ENCODE measurements at regions not wholly inside any gene's neighbourhood (a gene's known extent, or its start where the extent isn't known, plus 50 kb on each side); places are given as distances from the start of the nearest gene placed in this dataset.

DNA sequence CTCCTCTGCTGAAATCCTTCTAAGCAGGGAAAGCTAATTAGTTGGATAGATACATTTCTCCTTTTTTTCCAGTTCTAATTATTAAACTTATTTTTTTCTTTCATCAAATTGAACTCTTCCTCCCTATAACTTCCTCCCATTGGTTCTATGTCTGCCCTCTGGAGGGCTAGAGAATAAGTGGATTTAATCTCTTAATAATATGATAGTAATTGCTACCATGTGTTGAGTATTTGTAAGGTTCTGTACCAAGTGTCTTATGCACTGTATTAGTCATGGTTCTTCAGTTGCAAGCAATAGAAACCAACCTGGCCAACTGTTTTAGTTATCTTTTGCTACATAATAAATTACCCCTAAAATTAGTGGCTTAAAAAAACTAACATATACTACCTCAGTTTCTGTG, 190.5 kb upstream of the PLXNC1 start:
- ChIA-PET CTCF (interaction anchor here (1.8 kb wide), 1 partner anchor 20 kb away, joined by 5 read pairs; no protein-coding TSS in a partner anchor), POLR2A (no interaction called here)
- H3K36me3 ChIP-seq (ENCODE audit: control insufficient read depth in 4 of 4, insufficient read depth in 4 of 4, low read length in 3 of 4), result no peaks in the 10 kb centered on the region
- peaks cover 2 to 14% (median 7%) of the 10 kb centered on the region in 5 experiments for H3K9me3 ChIP-seq (ENCODE audit: control extremely low read depth in 1 of 5, control insufficient read depth in 4 of 5, insufficient read depth in 2 of 5, low read depth in 1 of 5, low read length in 4 of 5)
- no peaks in the 10 kb centered on the region for H3K4me1 ChIP-seq (ENCODE audit: control extremely low read depth in 1 of 4, control insufficient read depth in 4 of 4, insufficient read depth in 4 of 4, low read length in 3 of 4)
- no peaks in the 10 kb centered on the region for H3K27me3 ChIP-seq (replicated peaks in 2 of 5; ENCODE audit: control insufficient read depth in 4 of 5, insufficient read depth in 5 of 5, low read length in 4 of 5)
- no peak overlapping the region for H3K4me3 ChIP-seq (ENCODE audit: control insufficient read depth in 1 of 7, extremely low read depth in 1 of 7, insufficient read depth in 4 of 7, low read depth in 2 of 7, low read length in 6 of 7)
- DNase-seq, result no peak
- H3K27ac ChIP-seq (ENCODE audit: insufficient read depth in 1 of 2, low read depth in 1 of 2, low read length in 2 of 2, poor library complexity in 1 of 2, severe bottlenecking in 2 of 2), result no peak overlapping the region

DNA sequence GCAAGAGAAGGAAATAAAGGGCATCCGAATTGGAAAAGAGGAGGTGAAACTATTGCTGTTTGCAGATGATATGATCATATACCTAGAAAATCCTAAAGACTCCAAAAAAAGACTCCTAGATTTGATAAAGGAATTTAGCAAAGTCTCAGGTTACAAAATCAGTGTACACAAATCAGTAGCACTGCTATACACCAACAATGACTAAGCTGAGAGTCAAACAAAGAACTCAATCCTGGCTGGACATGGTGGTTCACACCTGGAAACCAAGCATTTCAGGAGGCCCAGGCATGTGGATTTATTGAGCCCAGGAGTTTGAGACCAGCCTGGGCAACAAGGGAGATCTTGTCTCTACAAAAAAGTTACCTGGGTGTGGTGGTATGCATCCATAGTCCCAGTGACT, 188.7 kb upstream of the PLXNC1 start:
- POLR2A ChIA-PET, result no interaction called here
- no peak for DNase-seq
- no CpG with 5 or more reads among the region's 1 CpG for WGBS (ENCODE audit: insufficient coverage)
- Histone ChIP-seq H3K27me3 (replicated peaks in 2 of 5; ENCODE audit: control insufficient read depth in 4 of 5, insufficient read depth in 5 of 5, low read length in 4 of 5) (no peaks in the 10 kb centered on the region), H3K9me3 (ENCODE audit: control extremely low read depth in 1 of 5, control insufficient read depth in 4 of 5, insufficient read depth in 2 of 5, low read depth in 1 of 5, low read length in 4 of 5) (peaks cover 2 to 15% (median 7%) of the 10 kb centered on the region in 5 experiments), H3K36me3 (ENCODE audit: control insufficient read depth in 4 of 4, insufficient read depth in 4 of 4, low read length in 3 of 4) (no peaks in the 10 kb centered on the region), H3K4me1 (ENCODE audit: control extremely low read depth in 1 of 4, control insufficient read depth in 4 of 4, insufficient read depth in 4 of 4, low read length in 3 of 4) (no peaks in the 10 kb centered on the region), H3K4me3 (ENCODE audit: control insufficient read depth in 1 of 7, extremely low read depth in 1 of 7, insufficient read depth in 4 of 7, low read depth in 2 of 7, low read length in 6 of 7) (no peak overlapping the region), H3K27ac (ENCODE audit: insufficient read depth in 1 of 2, low read depth in 1 of 2, low read length in 2 of 2, poor library complexity in 1 of 2, severe bottlenecking in 2 of 2) (no peak overlapping the region)
- CTCF ChIA-PET, result no interaction called here

DNA sequence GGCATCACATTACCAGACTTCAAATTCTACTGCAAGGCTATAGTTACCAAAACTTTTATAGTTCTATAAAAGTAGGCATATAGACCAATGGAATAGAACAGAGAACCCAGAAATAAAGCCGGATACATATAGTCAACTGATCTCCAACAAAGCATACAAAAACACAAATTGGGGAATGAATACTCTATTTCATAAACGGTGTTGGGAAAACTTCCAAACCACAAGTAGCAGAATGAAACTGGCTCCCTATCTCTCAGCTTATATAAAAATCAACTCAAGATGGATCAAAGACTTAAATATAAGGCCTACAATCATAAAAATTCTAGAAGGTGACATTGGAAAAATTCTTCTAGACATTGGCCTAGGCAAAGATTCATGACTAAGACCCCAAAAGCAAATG, 187.9 kb upstream of the PLXNC1 start:
- 40% methylated on average over 1 of the region's 2 CpGs for WGBS (ENCODE audit: insufficient coverage)

DNA sequence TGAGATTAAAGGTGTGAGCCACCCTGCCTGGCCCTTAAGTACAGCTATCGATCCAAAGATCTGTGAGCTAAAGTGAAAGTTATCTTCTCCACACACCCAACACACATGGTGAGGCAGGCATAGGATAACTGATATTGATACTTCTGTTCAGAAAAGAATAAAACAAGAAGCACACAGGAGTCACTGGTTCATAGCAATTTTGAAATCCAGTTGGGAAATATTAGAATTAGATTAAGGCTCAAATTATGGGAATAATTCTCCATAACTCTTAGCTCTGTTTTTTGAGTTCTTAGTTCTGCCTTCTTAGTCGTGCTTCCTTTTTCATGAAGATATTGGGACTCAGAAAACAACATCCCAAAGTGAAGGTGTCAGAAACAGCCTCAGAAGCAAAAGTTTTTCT, 186.0 kb upstream of the PLXNC1 start:
- POLR2A ChIA-PET, result no interaction called here
- CTCF ChIA-PET, result interaction anchor here (1.4 to 1.8 kb wide), 2 partner anchors 14 to 16 kb away, joined by 4 to 5 read pairs; no protein-coding TSS in a partner anchor
- Histone ChIP-seq H3K36me3 (ENCODE audit: control insufficient read depth in 4 of 4, insufficient read depth in 4 of 4, low read length in 3 of 4) (no peaks in the 10 kb centered on the region), H3K27me3 (replicated peaks in 2 of 5; ENCODE audit: control insufficient read depth in 4 of 5, insufficient read depth in 5 of 5, low read length in 4 of 5) (no peaks in the 10 kb centered on the region), H3K9me3 (ENCODE audit: control extremely low read depth in 1 of 5, control insufficient read depth in 4 of 5, insufficient read depth in 2 of 5, low read depth in 1 of 5, low read length in 4 of 5) (peaks cover 2 to 10% (median 3%) of the 10 kb centered on the region in 5 experiments), H3K4me1 (ENCODE audit: control extremely low read depth in 1 of 4, control insufficient read depth in 4 of 4, insufficient read depth in 4 of 4, low read length in 3 of 4) (no peaks in the 10 kb centered on the region), H3K27ac (ENCODE audit: insufficient read depth in 1 of 2, low read depth in 1 of 2, low read length in 2 of 2, poor library complexity in 1 of 2, severe bottlenecking in 2 of 2) (no peak overlapping the region), H3K4me3 (ENCODE audit: control insufficient read depth in 1 of 7, extremely low read depth in 1 of 7, insufficient read depth in 4 of 7, low read depth in 2 of 7, low read length in 6 of 7) (no peak overlapping the region)
- WGBS (ENCODE audit: insufficient coverage), result 100% methylated on average over 1 of the region's 2 CpGs
- no peak for DNase-seq

More for the DNA sequence above, 187.9 kb upstream of the PLXNC1 start:
- ChIA-PET CTCF (no interaction called here), POLR2A (no interaction called here)
- DNase-seq, result no peak
- Histone ChIP-seq H3K27ac (ENCODE audit: insufficient read depth in 1 of 2, low read depth in 1 of 2, low read length in 2 of 2, poor library complexity in 1 of 2, severe bottlenecking in 2 of 2) (no peak overlapping the region), H3K4me1 (ENCODE audit: control extremely low read depth in 1 of 4, control insufficient read depth in 4 of 4, insufficient read depth in 4 of 4, low read length in 3 of 4) (no peaks in the 10 kb centered on the region), H3K36me3 (ENCODE audit: control insufficient read depth in 4 of 4, insufficient read depth in 4 of 4, low read length in 3 of 4) (no peaks in the 10 kb centered on the region), H3K9me3 (ENCODE audit: control extremely low read depth in 1 of 5, control insufficient read depth in 4 of 5, insufficient read depth in 2 of 5, low read depth in 1 of 5, low read length in 4 of 5) (peaks cover 2 to 15% (median 7%) of the 10 kb centered on the region in 5 experiments), H3K27me3 (replicated peaks in 2 of 5; ENCODE audit: control insufficient read depth in 4 of 5, insufficient read depth in 5 of 5, low read length in 4 of 5) (no peaks in the 10 kb centered on the region), H3K4me3 (ENCODE audit: control insufficient read depth in 1 of 7, extremely low read depth in 1 of 7, insufficient read depth in 4 of 7, low read depth in 2 of 7, low read length in 6 of 7) (no peak overlapping the region)

DNA sequence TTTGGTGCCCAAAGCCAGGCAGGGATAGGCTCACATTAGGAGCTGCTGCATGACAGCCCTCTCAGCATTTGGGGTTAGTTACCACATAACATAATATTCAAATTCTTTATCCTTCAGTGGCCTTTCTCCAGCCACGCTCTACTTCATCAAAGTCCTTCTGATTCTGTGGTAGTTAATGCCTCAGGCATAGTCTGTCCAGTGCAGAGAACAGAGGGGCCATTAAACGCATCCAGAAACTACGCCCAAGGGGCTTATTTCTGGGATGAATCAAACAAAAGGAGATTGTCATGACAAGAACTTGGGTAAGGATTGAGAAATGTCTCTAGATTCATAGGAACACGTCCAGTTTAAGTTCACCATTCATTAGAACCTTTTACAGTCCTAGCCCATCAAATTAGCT, 183.4 kb upstream of the PLXNC1 start:
- 100% methylated on average over 3 of the region's 4 CpGs for WGBS (ENCODE audit: insufficient coverage)
- POLR2A ChIA-PET, result no interaction called here
- DNase-seq, result no peak
- peaks cover 8 to 20% (median 16%) of the 10 kb centered on the region in 4 experiments for H3K4me1 ChIP-seq (ENCODE audit: control extremely low read depth in 1 of 4, control insufficient read depth in 4 of 4, insufficient read depth in 4 of 4, low read length in 3 of 4)
- H3K36me3 ChIP-seq (ENCODE audit: control insufficient read depth in 4 of 4, insufficient read depth in 4 of 4, low read length in 3 of 4), result no peaks in the 10 kb centered on the region
- CTCF ChIA-PET, result no interaction called here
- H3K27ac ChIP-seq (ENCODE audit: insufficient read depth in 1 of 2, low read depth in 1 of 2, low read length in 2 of 2, poor library complexity in 1 of 2, severe bottlenecking in 2 of 2), result no peak overlapping the region
- H3K9me3 ChIP-seq (ENCODE audit: control extremely low read depth in 1 of 5, control insufficient read depth in 4 of 5, insufficient read depth in 2 of 5, low read depth in 1 of 5, low read length in 4 of 5), result peaks cover 2 to 10% (median 3%) of the 10 kb centered on the region in 5 experiments
- H3K4me3 ChIP-seq (ENCODE audit: control insufficient read depth in 1 of 7, extremely low read depth in 1 of 7, insufficient read depth in 4 of 7, low read depth in 2 of 7, low read length in 6 of 7), result no peak overlapping the region
- no peaks in the 10 kb centered on the region for H3K27me3 ChIP-seq (replicated peaks in 2 of 5; ENCODE audit: control insufficient read depth in 4 of 5, insufficient read depth in 5 of 5, low read length in 4 of 5)

DNA sequence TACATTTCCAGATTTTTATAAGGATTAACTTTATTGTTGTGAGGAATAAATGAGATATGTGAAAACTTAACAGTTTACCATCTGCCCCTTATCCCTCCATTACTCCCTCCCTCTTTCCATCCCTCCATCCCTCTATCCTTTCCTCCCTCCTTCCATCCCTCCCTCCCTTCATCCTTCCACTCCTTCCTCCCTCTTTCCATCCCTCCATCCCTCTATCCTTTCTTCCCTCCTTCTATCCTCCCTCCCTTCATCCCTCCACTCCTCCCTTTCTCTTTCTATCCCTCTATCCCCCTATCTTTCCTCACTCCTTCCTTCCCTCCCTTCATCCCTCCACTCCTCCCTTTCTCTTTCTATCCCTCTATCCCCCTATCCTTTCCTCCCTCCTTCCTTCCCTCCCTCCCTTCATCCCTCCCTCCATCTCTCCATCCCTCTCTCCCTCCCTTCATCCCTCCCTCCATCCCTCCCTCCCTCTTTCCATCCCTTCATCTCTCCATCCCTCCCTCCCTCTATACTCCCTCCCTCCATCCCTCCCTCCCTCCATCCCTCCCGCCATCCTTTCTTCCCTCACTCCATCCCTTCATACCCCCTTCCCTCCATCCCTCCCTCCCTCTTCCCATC, 181.8 kb upstream of the PLXNC1 start:
- CTCF ChIA-PET, result interaction anchor here (1.1 kb wide), 1 partner anchor 136 kb away, joined by 3 read pairs; no protein-coding TSS in a partner anchor
- WGBS (ENCODE audit: insufficient coverage), result 100% methylated on average over 1 of the region's 1 CpG

DNA sequence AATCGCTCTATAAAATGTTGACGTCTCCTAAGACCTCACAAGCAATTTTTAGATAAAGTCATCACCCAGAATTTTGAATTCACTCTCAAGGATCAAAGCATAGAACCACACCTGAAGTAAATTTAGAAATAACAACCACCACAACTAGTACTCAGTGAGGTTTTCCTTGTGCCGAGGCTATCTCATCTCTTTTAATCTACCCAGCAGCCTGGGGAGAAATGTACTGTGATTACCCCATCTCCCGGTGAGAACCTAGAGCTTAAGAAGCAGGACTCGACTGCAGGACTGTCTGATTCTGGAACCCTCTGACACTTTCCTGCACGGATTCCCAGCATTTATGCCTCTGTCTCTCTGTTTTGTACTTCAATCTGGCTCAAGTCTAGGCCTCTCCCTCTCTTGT, 180.9 kb upstream of the PLXNC1 start:
- ChIA-PET POLR2A (no interaction called here), CTCF (interaction anchor here (0.8 to 1.4 kb wide), 2 partner anchors 11 to 133 kb away, joined by 3 to 5 read pairs; no protein-coding TSS in a partner anchor)
- H3K4me1 ChIP-seq (ENCODE audit: control extremely low read depth in 1 of 4, control insufficient read depth in 4 of 4, insufficient read depth in 4 of 4, low read length in 3 of 4), result peaks cover 8 to 24% (median 18%) of the 10 kb centered on the region in 4 experiments
- WGBS (ENCODE audit: insufficient coverage), result 98% methylated on average over 6 of the region's 6 CpGs
- no peaks in the 10 kb centered on the region for H3K36me3 ChIP-seq (ENCODE audit: control insufficient read depth in 4 of 4, insufficient read depth in 4 of 4, low read length in 3 of 4)
- no peaks in the 10 kb centered on the region for H3K27me3 ChIP-seq (replicated peaks in 2 of 5; ENCODE audit: control insufficient read depth in 4 of 5, insufficient read depth in 5 of 5, low read length in 4 of 5)
- no peak for DNase-seq
- peaks cover 0 to 5% (median 2%) of the 10 kb centered on the region in 5 experiments for H3K9me3 ChIP-seq (ENCODE audit: control extremely low read depth in 1 of 5, control insufficient read depth in 4 of 5, insufficient read depth in 2 of 5, low read depth in 1 of 5, low read length in 4 of 5)
- H3K4me3 ChIP-seq (ENCODE audit: control insufficient read depth in 1 of 7, extremely low read depth in 1 of 7, insufficient read depth in 4 of 7, low read depth in 2 of 7, low read length in 6 of 7), result no peak overlapping the region
- no peak overlapping the region for H3K27ac ChIP-seq (ENCODE audit: insufficient read depth in 1 of 2, low read depth in 1 of 2, low read length in 2 of 2, poor library complexity in 1 of 2, severe bottlenecking in 2 of 2)

More for the DNA sequence above, 181.8 kb upstream of the PLXNC1 start:
- H3K27me3 ChIP-seq (replicated peaks in 2 of 5; ENCODE audit: control insufficient read depth in 4 of 5, insufficient read depth in 5 of 5, low read length in 4 of 5), result no peaks in the 10 kb centered on the region
- no peaks in the 10 kb centered on the region for H3K36me3 ChIP-seq (ENCODE audit: control insufficient read depth in 4 of 4, insufficient read depth in 4 of 4, low read length in 3 of 4)
- no peak overlapping the region for H3K4me3 ChIP-seq (ENCODE audit: control insufficient read depth in 1 of 7, extremely low read depth in 1 of 7, insufficient read depth in 4 of 7, low read depth in 2 of 7, low read length in 6 of 7)
- H3K4me1 ChIP-seq (ENCODE audit: control extremely low read depth in 1 of 4, control insufficient read depth in 4 of 4, insufficient read depth in 4 of 4, low read length in 3 of 4), result peaks cover 8 to 24% (median 18%) of the 10 kb centered on the region in 4 experiments
- no peak for DNase-seq
- POLR2A ChIA-PET, result no interaction called here
- peaks cover 2 to 10% (median 3%) of the 10 kb centered on the region in 5 experiments for H3K9me3 ChIP-seq (ENCODE audit: control extremely low read depth in 1 of 5, control insufficient read depth in 4 of 5, insufficient read depth in 2 of 5, low read depth in 1 of 5, low read length in 4 of 5)
- H3K27ac ChIP-seq (ENCODE audit: insufficient read depth in 1 of 2, low read depth in 1 of 2, low read length in 2 of 2, poor library complexity in 1 of 2, severe bottlenecking in 2 of 2), result no peak overlapping the region
